ENCODE measurements at regions not wholly inside any gene's neighbourhood (a gene's known extent, or its start where the extent isn't known, plus 50 kb on each side); places are given as distances from the start of the nearest gene placed in this dataset.

GRCh38 chr20:22307409-22307808 lies 277.0 kb downstream of the FOXA2 start:
- Mint-ChIP-seq H3K27me3 (ENCODE audit: low read depth) (no peaks in the 10 kb centered on the region), H3K9me3 (no peaks in the 10 kb centered on the region), H3K36me3 (ENCODE audit: insufficient read depth) (no peaks in the 10 kb centered on the region), H3K4me3 (no peak overlapping the region), H3K4me1 (ENCODE audit: low read depth) (no peaks in the 10 kb centered on the region)
- ATAC-seq (no peak), DNase-seq (no peak)

GRCh38 chr20:22305381-22305780 lies 279.0 kb downstream of the FOXA2 start:
- H3K36me3 Mint-ChIP-seq (ENCODE audit: insufficient read depth), result no peaks in the 10 kb centered on the region
- DNase-seq, result no peak
- no peaks in the 10 kb centered on the region for H3K27me3 Mint-ChIP-seq (ENCODE audit: low read depth)
- H3K9me3 Mint-ChIP-seq, result no peaks in the 10 kb centered on the region
- no peaks in the 10 kb centered on the region for H3K4me1 Mint-ChIP-seq (ENCODE audit: low read depth)
- ATAC-seq, result no peak
- H3K4me3 Mint-ChIP-seq, result no peak overlapping the region

GRCh38 chr20:22303523-22303922 lies 280.8 kb downstream of the FOXA2 start:
- peaks cover 7% of the 10 kb centered on the region for H3K9me3 Mint-ChIP-seq
- H3K4me3 Mint-ChIP-seq, result no peak overlapping the region
- H3K36me3 Mint-ChIP-seq (ENCODE audit: insufficient read depth), result no peaks in the 10 kb centered on the region
- no peaks in the 10 kb centered on the region for H3K27me3 Mint-ChIP-seq (ENCODE audit: low read depth)
- H3K4me1 Mint-ChIP-seq (ENCODE audit: low read depth), result no peaks in the 10 kb centered on the region
- DNase-seq, result no peak
- no peak for ATAC-seq

GRCh38 chr20:22302039-22302438 lies 282.3 kb downstream of the FOXA2 start:
- no peaks in the 10 kb centered on the region for H3K36me3 Mint-ChIP-seq (ENCODE audit: insufficient read depth)
- H3K4me1 Mint-ChIP-seq (ENCODE audit: low read depth), result no peaks in the 10 kb centered on the region
- peaks cover 7% of the 10 kb centered on the region for H3K9me3 Mint-ChIP-seq
- no peak overlapping the region for H3K4me3 Mint-ChIP-seq
- no peak for ATAC-seq
- H3K27me3 Mint-ChIP-seq (ENCODE audit: low read depth), result no peaks in the 10 kb centered on the region
- no peak for DNase-seq

- Mint-ChIP-seq H3K4me1 (ENCODE audit: low read depth) (no peaks in the 10 kb centered on the region), H3K27me3 (ENCODE audit: low read depth) (no peaks in the 10 kb centered on the region), H3K9me3 (peaks cover 7% of the 10 kb centered on the region), H3K4me3 (no peak overlapping the region), H3K36me3 (ENCODE audit: insufficient read depth) (no peaks in the 10 kb centered on the region)
- no peak for DNase-seq
- ATAC-seq, result no peak
Observed at GRCh38 chr20:22293886-22294285, 290.5 kb downstream of the FOXA2 start.

- no peaks in the 10 kb centered on the region for H3K27me3 Mint-ChIP-seq (ENCODE audit: low read depth)
- H3K9me3 Mint-ChIP-seq, result peaks cover 4% of the 10 kb centered on the region
- no peak for ATAC-seq
- DNase-seq, result no peak
- no peak overlapping the region for H3K4me3 Mint-ChIP-seq
- no peaks in the 10 kb centered on the region for H3K4me1 Mint-ChIP-seq (ENCODE audit: low read depth)
- no peaks in the 10 kb centered on the region for H3K36me3 Mint-ChIP-seq (ENCODE audit: insufficient read depth)
Observed at GRCh38 chr20:22289442-22289841, 294.9 kb downstream of the FOXA2 start.

GRCh38 chr20:22288957-22289356 lies 295.4 kb downstream of the FOXA2 start:
- no peak for DNase-seq
- Mint-ChIP-seq H3K4me1 (ENCODE audit: low read depth) (no peaks in the 10 kb centered on the region), H3K9me3 (peaks cover 4% of the 10 kb centered on the region), H3K4me3 (no peak overlapping the region), H3K27me3 (ENCODE audit: low read depth) (no peaks in the 10 kb centered on the region), H3K36me3 (ENCODE audit: insufficient read depth) (no peaks in the 10 kb centered on the region)
- no peak for ATAC-seq

GRCh38 chr20:22288156-22288555 lies 296.2 kb downstream of the FOXA2 start:
- DNase-seq, result no peak
- no peak overlapping the region for H3K4me3 Mint-ChIP-seq
- no peaks in the 10 kb centered on the region for H3K9me3 Mint-ChIP-seq
- H3K27me3 Mint-ChIP-seq (ENCODE audit: low read depth), result no peaks in the 10 kb centered on the region
- H3K4me1 Mint-ChIP-seq (ENCODE audit: low read depth), result no peaks in the 10 kb centered on the region
- no peak for ATAC-seq
- no peaks in the 10 kb centered on the region for H3K36me3 Mint-ChIP-seq (ENCODE audit: insufficient read depth)

- no peaks in the 10 kb centered on the region for H3K4me1 Mint-ChIP-seq (ENCODE audit: low read depth)
- H3K9me3 Mint-ChIP-seq, result peaks cover 4% of the 10 kb centered on the region
- H3K36me3 Mint-ChIP-seq (ENCODE audit: insufficient read depth), result no peaks in the 10 kb centered on the region
- ATAC-seq (no peak), DNase-seq (no peak)
- no peak overlapping the region for H3K4me3 Mint-ChIP-seq
- no peaks in the 10 kb centered on the region for H3K27me3 Mint-ChIP-seq (ENCODE audit: low read depth)
Observed at GRCh38 chr20:22285555-22285954, 298.8 kb downstream of the FOXA2 start.

GRCh38 chr20:22282696-22283095 lies 301.7 kb downstream of the FOXA2 start:
- ATAC-seq (no peak), DNase-seq (no peak)
- H3K4me1 Mint-ChIP-seq (ENCODE audit: low read depth), result no peaks in the 10 kb centered on the region
- peaks cover 4% of the 10 kb centered on the region for H3K9me3 Mint-ChIP-seq
- H3K4me3 Mint-ChIP-seq, result no peak overlapping the region
- H3K27me3 Mint-ChIP-seq (ENCODE audit: low read depth), result no peaks in the 10 kb centered on the region
- H3K36me3 Mint-ChIP-seq (ENCODE audit: insufficient read depth), result no peaks in the 10 kb centered on the region

- Mint-ChIP-seq H3K9me3 (no peaks in the 10 kb centered on the region), H3K36me3 (ENCODE audit: insufficient read depth) (no peaks in the 10 kb centered on the region), H3K4me1 (ENCODE audit: low read depth) (no peaks in the 10 kb centered on the region), H3K27me3 (ENCODE audit: low read depth) (no peaks in the 10 kb centered on the region), H3K4me3 (no peak overlapping the region)
- DNase-seq (no peak), ATAC-seq (no peak)
Observed at GRCh38 chr20:22274330-22274729, 310.0 kb downstream of the FOXA2 start.

- DNase-seq (no peak), ATAC-seq (no peak)
- Mint-ChIP-seq H3K4me1 (ENCODE audit: low read depth) (no peaks in the 10 kb centered on the region), H3K36me3 (ENCODE audit: insufficient read depth) (no peaks in the 10 kb centered on the region), H3K27me3 (ENCODE audit: low read depth) (no peaks in the 10 kb centered on the region), H3K9me3 (no peaks in the 10 kb centered on the region), H3K4me3 (no peak overlapping the region)
Observed at GRCh38 chr20:22268675-22269074, 315.7 kb downstream of the FOXA2 start.

- Mint-ChIP-seq H3K27me3 (ENCODE audit: low read depth) (no peaks in the 10 kb centered on the region), H3K36me3 (ENCODE audit: insufficient read depth) (no peaks in the 10 kb centered on the region), H3K9me3 (no peaks in the 10 kb centered on the region), H3K4me1 (ENCODE audit: low read depth) (no peaks in the 10 kb centered on the region), H3K4me3 (no peak overlapping the region)
- ATAC-seq, result no peak
- DNase-seq, result no peak
Observed at GRCh38 chr20:22264917-22265316, 319.5 kb downstream of the FOXA2 start.

- DNase-seq, result no peak
- ATAC-seq, result no peak
- no peaks in the 10 kb centered on the region for H3K27me3 Mint-ChIP-seq (ENCODE audit: low read depth)
- peaks cover 5% of the 10 kb centered on the region for H3K9me3 Mint-ChIP-seq
- no peaks in the 10 kb centered on the region for H3K36me3 Mint-ChIP-seq (ENCODE audit: insufficient read depth)
- no peak overlapping the region for H3K4me3 Mint-ChIP-seq
- H3K4me1 Mint-ChIP-seq (ENCODE audit: low read depth), result no peaks in the 10 kb centered on the region
Observed at GRCh38 chr20:22260506-22260905, 323.9 kb downstream of the FOXA2 start.

- Mint-ChIP-seq H3K9me3 (peaks cover 14% of the 10 kb centered on the region), H3K36me3 (ENCODE audit: insufficient read depth) (no peaks in the 10 kb centered on the region), H3K4me3 (no peak overlapping the region), H3K27me3 (ENCODE audit: low read depth) (no peaks in the 10 kb centered on the region), H3K4me1 (ENCODE audit: low read depth) (no peaks in the 10 kb centered on the region)
- ATAC-seq (no peak), DNase-seq (no peak)
Observed at GRCh38 chr20:22257912-22258311, 326.5 kb downstream of the FOXA2 start.

- no peak for DNase-seq
- no peaks in the 10 kb centered on the region for H3K27me3 Mint-ChIP-seq (ENCODE audit: low read depth)
- H3K36me3 Mint-ChIP-seq (ENCODE audit: insufficient read depth), result no peaks in the 10 kb centered on the region
- no peak overlapping the region for H3K4me3 Mint-ChIP-seq
- ATAC-seq, result no peak
- H3K4me1 Mint-ChIP-seq (ENCODE audit: low read depth), result no peaks in the 10 kb centered on the region
- peaks cover 10% of the 10 kb centered on the region for H3K9me3 Mint-ChIP-seq
Observed at GRCh38 chr20:22248051-22248667, 336.2 kb downstream of the FOXA2 start.

Measured in activated T-cell treated with anti-CD3 and anti-CD28 coated beads, Interleukin-2, amount 50 U/mL, for 4 hours (primary cell).